Peyer's patch (tissue), 4 donors: ENCODE measurements at regions not wholly inside any gene's neighbourhood (a gene's known extent, or its start where the extent isn't known, plus 50 kb on each side); places are given as distances from the start of the nearest gene placed in this dataset.

Experiments
- DNase-seq, 3 donors: peaks; one replicate each; pipeline ENCODE4 v3.0.0-alpha.2; 2017 to 2019
- H3K27ac ChIP-seq, 4 donors: fragments of 200-600 bp; sonication (generic); one replicate each; pipeline ENCODE4 v1.5.1; 2016 to 2019
- H3K27me3 ChIP-seq, 2 donors: fragments of 200-600 bp; sonication (generic); one replicate each; pipeline ENCODE4 v1.5.1; 2019
- H3K36me3 ChIP-seq, 3 donors: fragments of 200-600 bp; sonication (generic); one replicate each; pipeline ENCODE4 v1.5.1; 2016 to 2019
- H3K4me1 ChIP-seq, 4 donors: fragments of 200-600 bp; sonication (generic); one replicate each; pipeline ENCODE4 v1.5.1; 2016 to 2019
- H3K4me3 ChIP-seq, 4 donors: fragments of 200-600 bp; sonication (generic); 1 replicate in 3 of 4; 2 replicates in 1 of 4; pipeline ENCODE4 v1.5.1; 2016 to 2019; ENCODE audit warnings: mild to moderate bottlenecking in 1 of 4
- H3K9me3 ChIP-seq, 4 donors: fragments of 200-600 bp; sonication (generic); one replicate each; pipeline ENCODE4 v1.5.1; 2016 to 2019; ENCODE audit warnings: mild to moderate bottlenecking in 1 of 4
- CTCF ChIP-seq, 6 experiments: fragments of 450-650 bp in 4 of 6; fragments of 200-600 bp in 2 of 6; sonication (generic) in 1 of 6; IDR thresholded peaks; one replicate each; pipeline ENCODE4 v1.5.1; 2017 to 2019; ENCODE audit warnings: antibody characterized with exemption in 6 of 6, mild to moderate bottlenecking in 3 of 6, moderate library complexity in 1 of 6
- POLR2A ChIP-seq, 2 donors: fragments of 450-650 bp; IDR thresholded peaks; one replicate each; pipeline ENCODE4 v1.5.1; 2017; ENCODE audit warnings: antibody characterized with exemption in 2 of 2, mild to moderate bottlenecking in 2 of 2, moderate library complexity in 2 of 2

- Histone ChIP-seq H3K4me1 (no peaks in the 10 kb centered on the region), H3K27ac (no peak overlapping the region)
- TF ChIP-seq POLR2A (IDR thresholded peaks at IDR 0.05) (no peak), CTCF (IDR thresholded peaks at IDR 0.05) (no peak)
These were observed 353.9 kb downstream of the CYRIA start for GRCh38 chr2:16311521-16312440.

GRCh38 chr2:16308816-16309215 is 356.8 kb downstream of the CYRIA start:
- no peaks in the 10 kb centered on the region for H3K36me3 ChIP-seq
- H3K27me3 ChIP-seq, result no peaks in the 10 kb centered on the region
- no peak overlapping the region for H3K4me3 ChIP-seq
- DNase-seq, result no peak
- no peak overlapping the region for H3K27ac ChIP-seq
- no peaks in the 10 kb centered on the region for H3K9me3 ChIP-seq
- TF ChIP-seq CTCF (IDR thresholded peaks at IDR 0.05), result no peak
- TF ChIP-seq POLR2A (IDR thresholded peaks at IDR 0.05), result no peak
- no peaks in the 10 kb centered on the region for H3K4me1 ChIP-seq

More at GRCh38 chr2:16311521-16312440, 353.9 kb downstream of the CYRIA start:
- Histone ChIP-seq H3K36me3 (no peaks in the 10 kb centered on the region), H3K27me3 (no peaks in the 10 kb centered on the region), H3K4me3 (no peak overlapping the region), H3K9me3 (no peaks in the 10 kb centered on the region)
- DNase-seq, result no peak

GRCh38 chr2:16304876-16305590 is 360.6 kb downstream of the CYRIA start:
- H3K27ac ChIP-seq, result no peak overlapping the region
- no peak for DNase-seq

GRCh38 chr2:16303761-16304160 is 361.9 kb downstream of the CYRIA start:
- no peaks in the 10 kb centered on the region for H3K27me3 ChIP-seq
- DNase-seq, result no peak
- H3K4me3 ChIP-seq, result no peak overlapping the region
- no peaks in the 10 kb centered on the region for H3K36me3 ChIP-seq
- no peak overlapping the region for H3K27ac ChIP-seq
- TF ChIP-seq POLR2A (IDR thresholded peaks at IDR 0.05), result no peak
- TF ChIP-seq CTCF (IDR thresholded peaks at IDR 0.05), result no peak
- H3K9me3 ChIP-seq, result no peaks in the 10 kb centered on the region
- H3K4me1 ChIP-seq, result no peaks in the 10 kb centered on the region

More at GRCh38 chr2:16304876-16305590, 360.6 kb downstream of the CYRIA start:
- Histone ChIP-seq H3K4me1 (no peaks in the 10 kb centered on the region), H3K27me3 (no peaks in the 10 kb centered on the region), H3K9me3 (no peaks in the 10 kb centered on the region), H3K36me3 (no peaks in the 10 kb centered on the region), H3K4me3 (no peak overlapping the region)
- TF ChIP-seq CTCF (IDR thresholded peaks at IDR 0.05) (no peak), POLR2A (IDR thresholded peaks at IDR 0.05) (no peak)

- Histone ChIP-seq H3K4me1 (no peaks in the 10 kb centered on the region), H3K27me3 (no peaks in the 10 kb centered on the region), H3K27ac (no peak overlapping the region), H3K36me3 (no peaks in the 10 kb centered on the region), H3K9me3 (no peaks in the 10 kb centered on the region), H3K4me3 (no peak overlapping the region)
- TF ChIP-seq CTCF (IDR thresholded peaks at IDR 0.05), result no peak
- no peak for TF ChIP-seq POLR2A (IDR thresholded peaks at IDR 0.05)
- no peak for DNase-seq
These were observed 362.4 kb downstream of the CYRIA start for GRCh38 chr2:16303273-16303577.
